Peyer's patch (tissue), 4 donors: ENCODE measurements at regions not wholly inside any gene's neighbourhood (a gene's known extent, or its start where the extent isn't known, plus 50 kb on each side); places are given as distances from the start of the nearest gene placed in this dataset.

ENCODE experiments used
- POLR2A ChIP-seq, 2 donors: fragments of 450-650 bp; IDR thresholded peaks; one replicate each; pipeline ENCODE4 v1.5.1; 2017; ENCODE audit warnings: antibody characterized with exemption in 2 of 2, mild to moderate bottlenecking in 2 of 2, moderate library complexity in 2 of 2
- TF ChIP-seq, protein P1 (sequence below), 6 experiments: fragments of 450-650 bp in 4 of 6; fragments of 200-600 bp in 2 of 6; sonication (generic) in 1 of 6; IDR thresholded peaks; one replicate each; pipeline ENCODE4 v1.5.1; 2017 to 2019; ENCODE audit warnings: antibody characterized with exemption in 6 of 6, mild to moderate bottlenecking in 3 of 6, moderate library complexity in 1 of 6

- no peak for TF ChIP-seq POLR2A (IDR thresholded peaks at IDR 0.05)
- TF ChIP-seq, protein P1, sequence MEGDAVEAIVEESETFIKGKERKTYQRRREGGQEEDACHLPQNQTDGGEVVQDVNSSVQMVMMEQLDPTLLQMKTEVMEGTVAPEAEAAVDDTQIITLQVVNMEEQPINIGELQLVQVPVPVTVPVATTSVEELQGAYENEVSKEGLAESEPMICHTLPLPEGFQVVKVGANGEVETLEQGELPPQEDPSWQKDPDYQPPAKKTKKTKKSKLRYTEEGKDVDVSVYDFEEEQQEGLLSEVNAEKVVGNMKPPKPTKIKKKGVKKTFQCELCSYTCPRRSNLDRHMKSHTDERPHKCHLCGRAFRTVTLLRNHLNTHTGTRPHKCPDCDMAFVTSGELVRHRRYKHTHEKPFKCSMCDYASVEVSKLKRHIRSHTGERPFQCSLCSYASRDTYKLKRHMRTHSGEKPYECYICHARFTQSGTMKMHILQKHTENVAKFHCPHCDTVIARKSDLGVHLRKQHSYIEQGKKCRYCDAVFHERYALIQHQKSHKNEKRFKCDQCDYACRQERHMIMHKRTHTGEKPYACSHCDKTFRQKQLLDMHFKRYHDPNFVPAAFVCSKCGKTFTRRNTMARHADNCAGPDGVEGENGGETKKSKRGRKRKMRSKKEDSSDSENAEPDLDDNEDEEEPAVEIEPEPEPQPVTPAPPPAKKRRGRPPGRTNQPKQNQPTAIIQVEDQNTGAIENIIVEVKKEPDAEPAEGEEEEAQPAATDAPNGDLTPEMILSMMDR (IDR thresholded peaks at IDR 0.05) = no peak
These were observed 140.1 kb upstream of the LINGO1 start for GRCh38 chr15:77772641-77773402.
